Kidney (tissue), 13 donors: ENCODE measurements at regions not wholly inside any gene's neighbourhood (a gene's known extent, or its start where the extent isn't known, plus 50 kb on each side); places are given as distances from the start of the nearest gene placed in this dataset.

Experiments
- DNase-seq, 5 donors: peaks; one replicate each; pipeline ENCODE4 v3.0.0-alpha.2; 2013 to 2020
- FAIRE-seq: peaks from 2 replicates; lab custom pipeline; 2012; peaks lifted over from hg19 to GRCh38; lab: Jason Lieb, UNC
- H3K27ac ChIP-seq, 2 donors: one replicate each; pipeline ENCODE4 v1.7.0; 2013; ENCODE audit warnings: low read depth in 2 of 2, low read length in 2 of 2, inconsistent platforms in 1 of 2
- H3K27me3 ChIP-seq: one replicate; pipeline ENCODE4 v1.7.1; 2013; ENCODE audit warnings: low read length, inconsistent platforms; ENCODE audit not compliant: control insufficient read depth, insufficient read depth
- H3K36me3 ChIP-seq, 3 donors: one replicate each; pipeline versions ENCODE4 v1.7.0 to v1.7.1; 2013; ENCODE audit warnings: low read length in 3 of 3, control low read depth in 1 of 3, inconsistent platforms in 1 of 3; ENCODE audit not compliant: insufficient read depth in 3 of 3, control insufficient read depth in 2 of 3
- H3K4me1 ChIP-seq, 3 donors: one replicate each; pipeline versions ENCODE4 v1.7.0 to v1.7.1; 2013; ENCODE audit warnings: low read length in 3 of 3, inconsistent platforms in 1 of 3, low read depth in 1 of 3; ENCODE audit not compliant: control insufficient read depth in 2 of 3, insufficient read depth in 2 of 3
- H3K4me3 ChIP-seq, 3 donors: one replicate each; pipeline versions ENCODE4 v1.7.0 to v1.8.1; 2013; ENCODE audit warnings: low read length in 3 of 3, control low read depth in 1 of 3, inconsistent platforms in 1 of 3
- H3K9ac ChIP-seq, 3 donors: one replicate each; pipeline versions ENCODE4 v1.7.0 to v1.7.1; 2013; ENCODE audit warnings: low read length in 3 of 3, control low read depth in 1 of 3, inconsistent platforms in 1 of 3
- H3K9me3 ChIP-seq, 3 donors: one replicate each; pipeline versions ENCODE4 v1.7.0 to v1.7.1; 2013; ENCODE audit warnings: low read length in 3 of 3, control low read depth in 1 of 3, inconsistent platforms in 1 of 3; ENCODE audit not compliant: control insufficient read depth in 2 of 3, insufficient read depth in 1 of 3
- CTCF ChIP-seq: IDR thresholded peaks from 3 replicates; pipeline ENCODE4 v1.5.1; 2012; ENCODE audit warnings: mild to moderate bottlenecking, moderate library complexity, borderline replicate concordance; ENCODE audit not compliant: insufficient read depth; ENCODE audit errors: extremely low read depth
- intact Hi-C: fragments of 100-400 bp; cut with DNase I; formaldehyde crosslinking; loops from one replicate; pipeline ENCODE4 v1.11.1; 2022
- donor health status: control.
- donor health status: control.
- donor health status: control.
- donor health status: control.
- donor health status: control.
- donor health status: DM: yes; HTN: yes; CAD: no.
- donor health status: Normal renal cell carcinoma (clear cell type).

- no peak overlapping the region for H3K27ac ChIP-seq
- DNase-seq, result peak in 1 of 5 donors; percentile 18
- H3K9me3 ChIP-seq, result no peaks in the 10 kb centered on the region
- no peak for TF ChIP-seq CTCF
- H3K36me3 ChIP-seq, result no peaks in the 10 kb centered on the region
- intact Hi-C loops, result no loop called here
- H3K27me3 ChIP-seq, result no peaks in the 10 kb centered on the region
- FAIRE-seq, result no peak
- H3K4me3 ChIP-seq, result no peak overlapping the region
- peaks cover 0 to 3% (median 0%) of the 10 kb centered on the region in 3 donors for H3K4me1 ChIP-seq
- H3K9ac ChIP-seq, result no peak overlapping the region
These were observed 56.7 kb upstream of the ZMYND8 start for GRCh38 chr20:47413189-47413588.

- intact Hi-C loops, result no loop called here
- Histone ChIP-seq H3K4me1 (peaks cover 0 to 3% (median 0%) of the 10 kb centered on the region in 3 donors), H3K27ac (no peak overlapping the region), H3K27me3 (no peaks in the 10 kb centered on the region), H3K9ac (no peak overlapping the region), H3K9me3 (no peaks in the 10 kb centered on the region), H3K36me3 (no peaks in the 10 kb centered on the region), H3K4me3 (no peak overlapping the region)
- no peak for DNase-seq
- FAIRE-seq, result no peak
- no peak for TF ChIP-seq CTCF
These were observed 61.0 kb upstream of the ZMYND8 start for GRCh38 chr20:47417245-47418068.

- Histone ChIP-seq H3K36me3 (no peaks in the 10 kb centered on the region), H3K4me3 (no peak overlapping the region), H3K4me1 (peaks cover 0 to 3% (median 0%) of the 10 kb centered on the region in 3 donors), H3K27me3 (no peaks in the 10 kb centered on the region), H3K27ac (no peak overlapping the region), H3K9ac (no peak overlapping the region), H3K9me3 (no peaks in the 10 kb centered on the region)
- intact Hi-C loops, result no loop called here
- no peak for DNase-seq
- no peak for TF ChIP-seq CTCF
- FAIRE-seq, result no peak
These were observed 61.7 kb upstream of the ZMYND8 start for GRCh38 chr20:47418069-47418757.
